ENCODE measurements at regions not wholly inside any gene's neighbourhood (a gene's known extent, or its start where the extent isn't known, plus 50 kb on each side); places are given as distances from the start of the nearest gene placed in this dataset.

GRCh38 chr3:18121020-18121419, 304.1 kb downstream of the SATB1 start:
- Histone ChIP-seq H3K27me3 (no peaks in the 10 kb centered on the region), H3K9me3 (no peaks in the 10 kb centered on the region), H3K4me1 (no peaks in the 10 kb centered on the region; the same call in 1 of the 2 replicates), H3K4me3 (ENCODE audit: low read depth, low read length) (no peak overlapping the region), H3K36me3 (no peaks in the 10 kb centered on the region)
- TF ChIP-seq CTCF (IDR thresholded peaks at IDR 0.05; ENCODE audit: low read depth, low read length), result no peak
- no peak for DNase-seq

DNA sequence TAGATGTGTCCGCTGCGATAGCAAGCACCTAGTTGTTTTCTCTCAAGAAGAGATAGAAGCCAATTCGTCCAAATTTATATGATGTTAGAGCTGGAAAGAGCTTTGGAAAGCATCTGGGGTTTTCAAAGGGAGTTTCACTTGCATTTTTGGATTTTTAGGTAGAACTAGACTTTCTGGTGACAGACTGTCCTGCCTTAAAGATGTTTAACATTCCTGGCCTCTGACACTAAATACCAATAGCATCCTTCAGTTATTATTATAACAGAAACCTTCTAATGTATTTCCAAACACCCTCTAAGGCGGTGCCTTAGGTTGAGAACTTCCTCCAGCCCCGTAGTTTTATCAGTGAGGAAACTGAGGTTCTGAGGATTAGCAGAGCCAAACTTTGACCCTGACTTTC, 305.3 kb downstream of the SATB1 start:
- DNase-seq, result no peak
- Histone ChIP-seq H3K4me3 (ENCODE audit: low read depth, low read length) (no peak overlapping the region), H3K4me1 (no peaks in the 10 kb centered on the region), H3K27me3 (no peaks in the 10 kb centered on the region), H3K9me3 (no peaks in the 10 kb centered on the region), H3K36me3 (no peaks in the 10 kb centered on the region)
- no peak for TF ChIP-seq CTCF (IDR thresholded peaks at IDR 0.05; ENCODE audit: low read depth, low read length)

DNA sequence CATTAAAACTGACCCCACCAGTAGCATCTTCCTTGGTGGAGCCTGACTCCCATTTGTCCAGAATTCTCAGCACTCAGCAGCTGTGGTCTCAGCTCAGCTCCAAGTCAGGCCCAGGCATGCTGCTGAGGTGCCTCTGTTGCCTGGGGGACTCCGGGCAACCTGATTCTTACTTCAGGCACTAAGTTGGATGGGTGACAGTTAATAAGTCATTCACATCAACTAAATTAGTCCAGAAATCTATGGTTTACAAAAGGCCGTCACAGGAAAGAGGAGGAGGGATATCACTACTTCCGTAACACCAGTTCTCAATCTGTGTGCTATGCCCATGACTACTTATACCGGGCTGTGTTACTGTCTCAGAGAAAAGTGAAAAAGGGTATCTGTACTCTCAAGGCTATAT, 310.2 kb downstream of the SATB1 start:
- no peaks in the 10 kb centered on the region for H3K36me3 ChIP-seq
- H3K9me3 ChIP-seq, result no peaks in the 10 kb centered on the region
- no peak for DNase-seq
- no peaks in the 10 kb centered on the region for H3K27me3 ChIP-seq
- H3K4me1 ChIP-seq, result peaks cover 5% of the 10 kb centered on the region
- H3K4me3 ChIP-seq (ENCODE audit: low read depth, low read length), result no peak overlapping the region
- no peak for TF ChIP-seq CTCF (IDR thresholded peaks at IDR 0.05; ENCODE audit: low read depth, low read length)

DNA sequence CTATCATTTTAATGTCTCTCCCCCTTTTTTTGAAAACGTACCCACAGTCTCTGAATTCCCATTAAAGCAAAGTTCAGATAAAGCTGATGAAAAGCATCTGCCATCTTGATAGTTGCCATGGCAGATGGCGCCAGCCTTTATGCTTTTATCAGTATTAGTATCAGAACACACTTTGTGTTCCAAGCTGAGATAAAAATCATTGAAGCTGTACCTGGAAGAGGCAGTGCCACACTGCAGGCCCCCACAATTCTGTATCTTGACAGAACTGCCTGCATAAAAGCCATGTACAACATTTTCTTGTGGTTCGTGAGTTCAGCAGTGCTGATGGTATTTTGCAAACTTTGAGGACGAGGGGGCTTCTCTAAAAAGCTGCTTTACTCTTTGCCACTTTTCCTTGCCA, 311.7 kb downstream of the SATB1 start:
- Histone ChIP-seq H3K27me3 (no peaks in the 10 kb centered on the region), H3K36me3 (no peaks in the 10 kb centered on the region), H3K4me3 (ENCODE audit: low read depth, low read length) (no peak overlapping the region), H3K9me3 (no peaks in the 10 kb centered on the region), H3K4me1 (peaks cover 5% of the 10 kb centered on the region)
- TF ChIP-seq CTCF (IDR thresholded peaks at IDR 0.05; ENCODE audit: low read depth, low read length), result no peak
- DNase-seq, result no peak

- H3K36me3 ChIP-seq, result no peaks in the 10 kb centered on the region
- peaks cover 5% of the 10 kb centered on the region for H3K4me1 ChIP-seq
- H3K4me3 ChIP-seq (ENCODE audit: low read depth, low read length), result peak overlapping the region; percentile 17; the same call in 1 of the 2 replicates
- no peak for DNase-seq
- TF ChIP-seq CTCF (IDR thresholded peaks at IDR 0.05; ENCODE audit: low read depth, low read length), result no peak
- no peaks in the 10 kb centered on the region for H3K27me3 ChIP-seq
- no peaks in the 10 kb centered on the region for H3K9me3 ChIP-seq
Measured at GRCh38 chr3:18112674-18113375, 312.3 kb downstream of the SATB1 start.

DNA sequence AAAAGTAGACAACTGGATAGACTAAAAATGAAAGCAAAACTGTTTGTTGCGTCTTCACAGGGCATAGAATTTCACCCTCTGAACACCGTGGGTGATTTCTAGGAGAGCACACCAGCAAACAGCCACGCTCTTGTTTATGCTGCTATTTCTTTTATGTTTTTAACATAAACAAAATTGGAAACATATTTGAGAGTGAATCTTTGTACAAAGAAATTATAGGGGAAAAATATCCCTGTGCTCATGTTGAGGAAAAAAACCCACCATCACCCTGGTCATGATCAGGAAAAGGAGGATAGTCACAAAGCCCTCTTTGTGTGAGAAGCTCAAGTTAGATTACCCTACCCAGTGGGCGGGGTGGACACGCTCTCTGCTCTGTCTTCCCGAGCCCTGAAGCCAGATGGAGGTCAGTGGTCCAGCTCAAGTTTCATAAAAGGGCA, 313.3 kb downstream of the SATB1 start:
- Histone ChIP-seq H3K9me3 (no peaks in the 10 kb centered on the region), H3K27me3 (no peaks in the 10 kb centered on the region), H3K4me1 (peaks cover 5% of the 10 kb centered on the region), H3K4me3 (ENCODE audit: low read depth, low read length) (no peak overlapping the region), H3K36me3 (no peaks in the 10 kb centered on the region)
- no peak for TF ChIP-seq CTCF (IDR thresholded peaks at IDR 0.05; ENCODE audit: low read depth, low read length)
- no peak for DNase-seq
